Loucy (cell line): ENCODE measurements at regions not wholly inside any gene's neighbourhood (a gene's known extent, or its start where the extent isn't known, plus 50 kb on each side); places are given as distances from the start of the nearest gene placed in this dataset.

Experiments used
- H2AFZ ChIP-seq: fragments of 200-600 bp; sonication (generic); 2 replicates; pipeline ENCODE4 v1.6.0; 2016; ENCODE audit warnings: antibody characterized with exemption, mild to moderate bottlenecking, low read length, moderate library complexity
- H3F3A ChIP-seq: fragments of 200-600 bp; 2 replicates; pipeline ENCODE4 v1.6.0; 2016; ENCODE audit warnings: antibody characterized with exemption, low read depth, mild to moderate bottlenecking
- H3K27me3 ChIP-seq: fragments of 200-600 bp; sonication (generic); 2 replicates; pipeline ENCODE4 v1.6.1; 2014; ENCODE audit warnings: low read length, mild to moderate bottlenecking; ENCODE audit not compliant: insufficient read depth, poor library complexity, severe bottlenecking
- H3K36me3 ChIP-seq: fragments of 200-600 bp; sonication (generic); 2 replicates; pipeline ENCODE4 v1.6.1; 2016; ENCODE audit warnings: low read length; ENCODE audit not compliant: insufficient read depth
- H3K4me1 ChIP-seq: fragments of 200-600 bp; sonication (generic); 2 replicates; pipeline ENCODE4 v1.5.1; 2014; ENCODE audit warnings: low read length, mild to moderate bottlenecking; ENCODE audit not compliant: insufficient read depth, poor library complexity, severe bottlenecking
- H3K4me2 ChIP-seq: fragments of 200-600 bp; sonication (generic); 2 replicates; pipeline ENCODE4 v1.6.0; 2014; ENCODE audit warnings: antibody characterized with exemption, low read length, low read depth, mild to moderate bottlenecking; ENCODE audit not compliant: poor library complexity, severe bottlenecking
- H3K4me3 ChIP-seq: fragments of 200-600 bp; sonication (generic); 2 replicates; pipeline ENCODE4 v1.5.1; 2014; ENCODE audit warnings: low read length, mild to moderate bottlenecking, mixed read lengths; ENCODE audit not compliant: poor library complexity, severe bottlenecking
- H3K79me2 ChIP-seq: fragments of 200-600 bp; sonication (generic); 2 replicates; pipeline ENCODE4 v1.6.1; 2014; ENCODE audit warnings: low read length; ENCODE audit not compliant: insufficient read depth
- H3K9ac ChIP-seq: fragments of 200-600 bp; sonication (generic); 2 replicates; pipeline ENCODE4 v1.6.0; 2014; ENCODE audit warnings: mild to moderate bottlenecking, low read depth, low read length, moderate library complexity; ENCODE audit not compliant: poor library complexity, severe bottlenecking
- H3K9me2 ChIP-seq: fragments of 200-600 bp; sonication (generic); replicated peaks from 2 replicates; pipeline ENCODE4 v1.6.1; 2016; ENCODE audit warnings: low read depth, low read length, mixed read lengths
- H3K9me3 ChIP-seq: fragments of 200-600 bp; sonication (generic); 2 replicates; pipeline ENCODE4 v1.6.1; 2014; ENCODE audit warnings: mild to moderate bottlenecking, antibody characterized with exemption, low read length, low read depth; ENCODE audit not compliant: insufficient read depth
- H4K20me1 ChIP-seq: fragments of 200-600 bp; sonication (generic); 2 replicates; pipeline ENCODE4 v1.6.0; 2014; ENCODE audit warnings: antibody characterized with exemption, low read length, mild to moderate bottlenecking; ENCODE audit not compliant: insufficient read depth, poor library complexity, severe bottlenecking
- EZH2phosphoT487 ChIP-seq: fragments of 200-600 bp; IDR thresholded peaks from 2 replicates; pipeline ENCODE4 v1.6.1; 2018; ENCODE audit warnings: antibody characterized with exemption, mild to moderate bottlenecking, moderate library complexity, borderline replicate concordance
- TF ChIP-seq, protein P1 (sequence below): fragments of 200-600 bp; sonication (generic); conservative IDR thresholded peaks from 2 replicates; pipeline ENCODE4 v1.5.1; 2014; ENCODE audit warnings: mild to moderate bottlenecking, antibody characterized with exemption, low read length

DNA sequence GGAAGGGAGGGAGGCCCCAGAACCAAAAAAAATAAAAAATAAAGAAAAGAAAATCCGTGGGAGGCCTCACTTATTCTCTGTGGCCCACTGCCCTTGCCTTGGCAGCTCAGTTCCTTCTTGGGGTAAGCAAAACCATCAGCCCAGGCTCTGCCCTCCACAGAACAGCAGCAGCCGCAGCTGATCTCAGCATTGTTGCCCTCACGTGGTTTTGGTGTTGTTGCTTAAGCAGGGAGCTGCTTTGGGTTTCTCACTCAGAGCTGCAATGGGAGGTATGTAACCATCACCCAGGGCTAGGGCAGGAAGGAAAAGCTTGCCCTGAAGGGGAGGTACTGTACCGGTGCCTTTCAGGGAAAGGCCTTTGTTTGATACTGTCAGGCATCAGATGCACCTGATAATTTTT is 374.7 kb upstream of the WWC1 start:
- Histone ChIP-seq H2AFZ (no peak overlapping the region), H3K79me2 (no peaks in the 10 kb centered on the region), H3K4me2 (no peak overlapping the region), H3K4me3 (no peak overlapping the region), H3F3A (no peaks in the 10 kb centered on the region), H3K9me3 (no peaks in the 10 kb centered on the region), H3K4me1 (peaks cover 2% of the 10 kb centered on the region), H3K27me3 (no peaks in the 10 kb centered on the region), H4K20me1 (no peaks in the 10 kb centered on the region), H3K36me3 (no peaks in the 10 kb centered on the region), H3K9ac (no peak overlapping the region), H3K9me2 (no peaks in the 10 kb centered on the region)
- no peak for TF ChIP-seq EZH2phosphoT487
- TF ChIP-seq, protein P1, sequence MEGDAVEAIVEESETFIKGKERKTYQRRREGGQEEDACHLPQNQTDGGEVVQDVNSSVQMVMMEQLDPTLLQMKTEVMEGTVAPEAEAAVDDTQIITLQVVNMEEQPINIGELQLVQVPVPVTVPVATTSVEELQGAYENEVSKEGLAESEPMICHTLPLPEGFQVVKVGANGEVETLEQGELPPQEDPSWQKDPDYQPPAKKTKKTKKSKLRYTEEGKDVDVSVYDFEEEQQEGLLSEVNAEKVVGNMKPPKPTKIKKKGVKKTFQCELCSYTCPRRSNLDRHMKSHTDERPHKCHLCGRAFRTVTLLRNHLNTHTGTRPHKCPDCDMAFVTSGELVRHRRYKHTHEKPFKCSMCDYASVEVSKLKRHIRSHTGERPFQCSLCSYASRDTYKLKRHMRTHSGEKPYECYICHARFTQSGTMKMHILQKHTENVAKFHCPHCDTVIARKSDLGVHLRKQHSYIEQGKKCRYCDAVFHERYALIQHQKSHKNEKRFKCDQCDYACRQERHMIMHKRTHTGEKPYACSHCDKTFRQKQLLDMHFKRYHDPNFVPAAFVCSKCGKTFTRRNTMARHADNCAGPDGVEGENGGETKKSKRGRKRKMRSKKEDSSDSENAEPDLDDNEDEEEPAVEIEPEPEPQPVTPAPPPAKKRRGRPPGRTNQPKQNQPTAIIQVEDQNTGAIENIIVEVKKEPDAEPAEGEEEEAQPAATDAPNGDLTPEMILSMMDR = no peak

DNA sequence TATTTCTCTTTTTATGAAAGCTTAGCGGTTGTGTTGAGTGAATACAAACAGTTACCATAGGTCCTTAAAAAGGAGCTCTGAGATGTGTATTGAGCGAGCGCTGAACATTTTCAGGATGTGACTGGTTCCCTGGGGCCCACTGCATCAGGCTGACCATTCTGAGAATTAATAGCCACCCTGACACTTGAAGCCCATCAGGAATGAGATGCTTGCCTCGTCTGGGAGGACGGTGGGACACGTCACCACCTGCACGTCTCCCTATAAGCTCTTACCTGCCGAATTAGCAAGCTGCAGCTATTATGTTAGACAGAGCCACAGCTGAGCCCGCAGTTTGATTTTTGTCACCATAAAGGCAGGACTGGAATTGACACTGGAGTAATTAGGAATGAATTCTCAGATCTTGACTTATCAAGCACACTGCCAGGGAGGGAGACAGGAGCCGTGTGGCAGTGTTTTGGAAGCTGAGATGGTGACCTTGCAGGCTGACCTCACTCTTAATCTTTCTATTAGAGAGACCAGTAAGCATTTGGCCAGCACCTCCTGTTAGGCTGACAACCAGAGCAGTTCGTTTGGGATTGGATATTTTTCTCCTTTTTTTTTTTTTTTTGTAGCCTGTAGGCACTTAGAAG is 373.1 kb upstream of the WWC1 start:
- H3K79me2 ChIP-seq = no peaks in the 10 kb centered on the region
- H3K9me3 ChIP-seq = no peaks in the 10 kb centered on the region
- no peaks in the 10 kb centered on the region for H3F3A ChIP-seq
- no peaks in the 10 kb centered on the region for H3K9me2 ChIP-seq
- no peak overlapping the region for H3K4me2 ChIP-seq
- no peak overlapping the region for H3K9ac ChIP-seq
- H3K4me1 ChIP-seq = peaks cover 2% of the 10 kb centered on the region
- H2AFZ ChIP-seq = no peak overlapping the region
- no peaks in the 10 kb centered on the region for H4K20me1 ChIP-seq
- no peak overlapping the region for H3K4me3 ChIP-seq
- H3K27me3 ChIP-seq = no peaks in the 10 kb centered on the region
- H3K36me3 ChIP-seq = no peaks in the 10 kb centered on the region
- no peak for TF ChIP-seq EZH2phosphoT487

DNA sequence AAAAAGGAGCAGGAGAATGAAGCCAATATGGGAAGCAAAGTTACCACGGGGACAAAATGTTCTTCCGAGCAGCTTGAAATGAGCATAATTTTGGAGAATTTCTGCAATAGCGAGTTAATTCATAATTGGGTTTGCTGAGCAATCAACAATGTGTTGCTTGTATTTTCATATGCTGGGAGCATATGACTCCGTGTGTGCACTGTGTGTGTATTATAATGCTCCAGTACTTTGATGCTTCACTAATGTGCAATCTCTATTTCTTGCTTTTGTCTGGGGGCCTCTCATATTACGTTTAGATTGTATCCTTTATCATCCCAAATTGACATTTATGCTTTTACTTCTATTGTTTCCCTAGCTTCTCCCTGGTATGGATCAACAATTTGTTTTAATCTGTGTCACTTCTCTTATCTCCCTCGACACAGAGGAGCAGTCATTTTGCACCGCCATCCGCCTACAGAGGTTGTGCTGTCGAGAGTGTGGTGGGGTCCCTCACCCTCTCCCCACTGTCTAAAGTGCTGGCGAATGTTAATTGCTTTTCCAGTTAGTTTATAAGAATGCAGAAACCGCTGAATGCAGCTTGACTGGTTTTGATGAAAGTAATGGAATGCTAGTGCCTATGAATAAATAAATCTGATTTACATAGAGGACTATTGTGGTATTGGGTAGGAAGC is 372.5 kb upstream of the WWC1 start:
- Histone ChIP-seq H3K9ac (no peak overlapping the region), H3K36me3 (no peaks in the 10 kb centered on the region), H3K4me2 (no peak overlapping the region), H3K27me3 (no peaks in the 10 kb centered on the region), H2AFZ (no peak overlapping the region), H3K79me2 (no peaks in the 10 kb centered on the region), H3F3A (no peaks in the 10 kb centered on the region), H3K4me1 (peaks cover 2% of the 10 kb centered on the region), H3K9me3 (no peaks in the 10 kb centered on the region), H4K20me1 (no peaks in the 10 kb centered on the region), H3K9me2 (no peaks in the 10 kb centered on the region), H3K4me3 (no peak overlapping the region)
- TF ChIP-seq EZH2phosphoT487 = no peak
- TF ChIP-seq, protein P1 = no peak

DNA sequence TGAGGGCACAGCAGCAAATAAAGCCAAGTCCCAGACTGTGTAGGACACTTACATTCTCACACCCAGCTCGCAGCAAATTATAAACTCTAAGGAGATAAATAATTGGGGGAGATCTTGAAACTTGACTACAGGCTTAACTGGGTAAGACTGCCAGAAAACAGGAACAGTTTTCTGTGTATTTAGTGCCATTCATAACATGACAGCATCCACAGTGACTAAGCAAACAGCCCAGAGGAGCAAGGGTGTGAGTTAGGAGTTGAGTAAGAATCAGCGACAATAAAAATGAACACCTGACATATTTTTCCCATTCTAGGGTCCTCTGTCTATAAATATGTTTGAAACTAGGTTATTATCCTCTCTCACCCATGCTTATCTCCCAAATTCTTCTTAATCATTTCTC is 370.9 kb upstream of the WWC1 start:
- no peak for TF ChIP-seq EZH2phosphoT487
- TF ChIP-seq, protein P1 = no peak
- no peak overlapping the region for H3K9ac ChIP-seq
- peaks cover 2% of the 10 kb centered on the region for H3K4me1 ChIP-seq

More for the DNA sequence above, 370.9 kb upstream of the WWC1 start:
- Histone ChIP-seq H3K79me2 (no peaks in the 10 kb centered on the region), H3K9me2 (no peaks in the 10 kb centered on the region), H3K4me2 (no peak overlapping the region), H2AFZ (no peak overlapping the region), H3K4me3 (no peak overlapping the region), H3K36me3 (no peaks in the 10 kb centered on the region), H3K9me3 (no peaks in the 10 kb centered on the region), H3K27me3 (no peaks in the 10 kb centered on the region), H4K20me1 (no peaks in the 10 kb centered on the region), H3F3A (no peaks in the 10 kb centered on the region)
